Sigmoid colon (tissue), 4 donors: ENCODE measurements at regions not wholly inside any gene's neighbourhood (a gene's known extent, or its start where the extent isn't known, plus 50 kb on each side); places are given as distances from the start of the nearest gene placed in this dataset.

Source experiments
- POLR2A ChIP-seq, 2 donors: fragments of 450-650 bp; IDR thresholded peaks; one replicate each; pipeline ENCODE4 v1.6.1; 2016; ENCODE audit warnings: antibody characterized with exemption in 2 of 2, mild to moderate bottlenecking in 2 of 2, moderate library complexity in 2 of 2
- POLR2AphosphoS5 ChIP-seq, 4 donors: sonication (generic); formaldehyde crosslinking; IDR thresholded peaks; one replicate each; pipeline ENCODE4 v1.6.1; 2017; ENCODE audit warnings: antibody characterized with exemption in 4 of 4
- TF ChIP-seq, protein P1 (sequence below), 4 experiments: fragments of 450-650 bp in 3 of 4; fragments of 200-600 bp in 1 of 4; IDR thresholded peaks; one replicate each; pipeline ENCODE4 v1.5.1; 2016 to 2019; ENCODE audit warnings: antibody characterized with exemption in 4 of 4, mild to moderate bottlenecking in 3 of 4, moderate library complexity in 2 of 4

DNA sequence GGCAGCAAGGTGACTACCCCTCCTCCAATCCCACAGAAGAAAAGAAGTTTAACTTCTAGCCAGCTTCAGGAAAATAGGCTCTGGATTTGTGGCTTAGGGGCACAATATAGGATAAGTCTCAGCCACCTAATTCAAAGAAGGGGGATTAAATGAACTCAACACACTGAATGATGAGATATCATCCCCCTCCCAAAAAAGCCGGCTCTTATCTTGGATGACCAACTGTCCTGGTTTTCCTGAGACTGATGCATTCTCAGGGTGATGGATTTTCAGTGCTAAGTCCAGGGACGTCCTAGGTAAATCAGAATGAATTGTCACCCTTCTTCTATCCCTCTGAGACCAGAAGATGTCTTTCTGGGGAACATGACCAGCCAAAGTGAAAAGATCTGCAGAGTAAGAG, 487.0 kb upstream of the PROK2 start:
- TF ChIP-seq POLR2A (IDR thresholded peaks at IDR 0.05) (no peak), POLR2AphosphoS5 (IDR thresholded peaks at IDR 0.05) (no peak)
- TF ChIP-seq, protein P1, sequence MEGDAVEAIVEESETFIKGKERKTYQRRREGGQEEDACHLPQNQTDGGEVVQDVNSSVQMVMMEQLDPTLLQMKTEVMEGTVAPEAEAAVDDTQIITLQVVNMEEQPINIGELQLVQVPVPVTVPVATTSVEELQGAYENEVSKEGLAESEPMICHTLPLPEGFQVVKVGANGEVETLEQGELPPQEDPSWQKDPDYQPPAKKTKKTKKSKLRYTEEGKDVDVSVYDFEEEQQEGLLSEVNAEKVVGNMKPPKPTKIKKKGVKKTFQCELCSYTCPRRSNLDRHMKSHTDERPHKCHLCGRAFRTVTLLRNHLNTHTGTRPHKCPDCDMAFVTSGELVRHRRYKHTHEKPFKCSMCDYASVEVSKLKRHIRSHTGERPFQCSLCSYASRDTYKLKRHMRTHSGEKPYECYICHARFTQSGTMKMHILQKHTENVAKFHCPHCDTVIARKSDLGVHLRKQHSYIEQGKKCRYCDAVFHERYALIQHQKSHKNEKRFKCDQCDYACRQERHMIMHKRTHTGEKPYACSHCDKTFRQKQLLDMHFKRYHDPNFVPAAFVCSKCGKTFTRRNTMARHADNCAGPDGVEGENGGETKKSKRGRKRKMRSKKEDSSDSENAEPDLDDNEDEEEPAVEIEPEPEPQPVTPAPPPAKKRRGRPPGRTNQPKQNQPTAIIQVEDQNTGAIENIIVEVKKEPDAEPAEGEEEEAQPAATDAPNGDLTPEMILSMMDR (IDR thresholded peaks at IDR 0.05), result no peak
